WTC11 (cell line): ENCODE measurements at regions not wholly inside any gene's neighbourhood (a gene's known extent, or its start where the extent isn't known, plus 50 kb on each side); places are given as distances from the start of the nearest gene placed in this dataset.

Experiments used
- ATAC-seq: fragments of 200-7000 bp; cut with Tn5 transposase; 2 replicates; pipeline ENCODE4 v1.10.0; 2021; ENCODE audit warnings: mild to moderate bottlenecking, moderate library complexity
- CTCF ChIA-PET: fragments of 300-600 bp; sonication (Branson Sonifier 250); formaldehyde crosslinking; loops from one replicate; lab custom pipeline; 2021; ENCODE audit warnings: antibody characterized with exemption; lab: Charles Lee
- POLR2A ChIA-PET: fragments of 350-600 bp; sonication (Branson Sonifier 250); formaldehyde crosslinking; loops from one replicate; lab custom pipeline; 2021; ENCODE audit warnings: antibody characterized with exemption; lab: Charles Lee
- DNase-seq: peaks from one replicate; pipeline ENCODE4 v3.0.0; 2021; ENCODE audit warnings: low spot score
- H3K27ac Mint-ChIP-seq: 2 replicates; pipeline ENCODE4 v1.8.0; 2021; ENCODE audit warnings: mixed read lengths
- H3K27me3 Mint-ChIP-seq: 2 replicates; pipeline ENCODE4 v1.8.0; 2021; ENCODE audit warnings: low read depth, mild to moderate bottlenecking, moderate library complexity, mixed read lengths
- H3K36me3 Mint-ChIP-seq: 2 replicates; pipeline ENCODE4 v1.8.0; 2021; ENCODE audit warnings: mixed read lengths
- H3K4me1 Mint-ChIP-seq: 2 replicates; pipeline ENCODE4 v1.8.0; 2022; ENCODE audit warnings: mixed read lengths
- H3K4me3 Mint-ChIP-seq: 2 replicates; pipeline ENCODE4 v1.8.0; 2021; ENCODE audit warnings: mild to moderate bottlenecking, moderate library complexity, mixed read lengths
- H3K9me3 Mint-ChIP-seq: 2 replicates; pipeline ENCODE4 v1.8.0; 2021; ENCODE audit warnings: mixed read lengths
- ELF4 ChIP-seq: sonication (generic); formaldehyde crosslinking; IDR thresholded peaks from 2 replicates; pipeline ENCODE4 v1.8.1; 2022; ENCODE audit warnings: low read depth, mild to moderate bottlenecking, moderate library complexity, missing genetic modification reagents
- FOXK1 ChIP-seq: sonication (generic); formaldehyde crosslinking; IDR thresholded peaks from 2 replicates; pipeline ENCODE4 v1.8.0; 2022; ENCODE audit warnings: mild to moderate bottlenecking, moderate library complexity, missing genetic modification reagents
- NFE2L1 ChIP-seq: sonication (generic); formaldehyde crosslinking; IDR thresholded peaks from 2 replicates; pipeline ENCODE4 v1.8.1; 2023; ENCODE audit warnings: missing genetic modification reagents
- NFYB ChIP-seq: sonication (generic); formaldehyde crosslinking; conservative IDR thresholded peaks from 2 replicates; pipeline ENCODE4 v1.8.0; 2022; ENCODE audit warnings: low read depth, missing genetic modification reagents
- OVOL2 ChIP-seq: fragments of 250-450 bp; sonication (Bioruptor Pico); IDR thresholded peaks from 2 replicates; pipeline ENCODE4 v1.9.0; 2021; ENCODE audit warnings: mild to moderate bottlenecking, borderline replicate concordance
- PRRX2 ChIP-seq: fragments of 250-450 bp; sonication (Bioruptor Pico); IDR thresholded peaks from 2 replicates; pipeline ENCODE4 v1.8.0; 2021; ENCODE audit warnings: mild to moderate bottlenecking
- RORB ChIP-seq: fragments of 250-450 bp; sonication (Bioruptor Pico); IDR thresholded peaks from 2 replicates; pipeline ENCODE4 v1.9.0; 2021; ENCODE audit warnings: mild to moderate bottlenecking
- ZNF138 ChIP-seq: sonication (generic); formaldehyde crosslinking; conservative IDR thresholded peaks from 2 replicates; pipeline ENCODE4 v1.8.1; 2022; ENCODE audit warnings: mild to moderate bottlenecking, moderate library complexity, missing genetic modification reagents
- ZNF219 ChIP-seq: sonication (generic); formaldehyde crosslinking; IDR thresholded peaks from 2 replicates; pipeline ENCODE4 v1.8.0; 2023; ENCODE audit warnings: missing genetic modification reagents, mild to moderate bottlenecking, borderline replicate concordance
- ZNF671 ChIP-seq: fragments of 250-450 bp; sonication (Bioruptor Pico); IDR thresholded peaks from 2 replicates; pipeline ENCODE4 v1.8.0; 2021; ENCODE audit warnings: mild to moderate bottlenecking
- TF ChIP-seq, protein P1 (sequence below): sonication (generic); formaldehyde crosslinking; IDR thresholded peaks from 2 replicates; pipeline ENCODE4 v1.8.1; 2022; ENCODE audit warnings: missing genetic modification reagents, borderline replicate concordance
- TF ChIP-seq, protein P2 (sequence below): sonication (generic); formaldehyde crosslinking; IDR thresholded peaks from 2 replicates; pipeline ENCODE4 v1.8.1; 2023; ENCODE audit warnings: mild to moderate bottlenecking, missing genetic modification reagents
- TF ChIP-seq, protein P3 (sequence below): sonication (generic); formaldehyde crosslinking; IDR thresholded peaks from 2 replicates; pipeline ENCODE4 v1.8.0; 2022; ENCODE audit warnings: mild to moderate bottlenecking, missing genetic modification reagents
- TF ChIP-seq, protein P4 (sequence below): sonication (generic); formaldehyde crosslinking; IDR thresholded peaks from 2 replicates; pipeline ENCODE4 v1.8.0; 2022; ENCODE audit warnings: missing genetic modification reagents
- TF ChIP-seq, protein P5 (sequence below): sonication (generic); formaldehyde crosslinking; IDR thresholded peaks from 2 replicates; pipeline ENCODE4 v1.8.1; 2023; ENCODE audit warnings: mild to moderate bottlenecking, missing genetic modification reagents, moderate library complexity
- TF ChIP-seq, protein P6 (sequence below): fragments of 250-450 bp; sonication (Bioruptor Pico); conservative IDR thresholded peaks from 2 replicates; pipeline ENCODE4 v1.9.0; 2021; ENCODE audit warnings: mild to moderate bottlenecking
- TF ChIP-seq, protein P7 (sequence below): sonication (generic); formaldehyde crosslinking; IDR thresholded peaks from 2 replicates; pipeline ENCODE4 v1.8.0; 2022; ENCODE audit warnings: mild to moderate bottlenecking, missing genetic modification reagents
- TF ChIP-seq, protein P8 (sequence below): sonication (generic); formaldehyde crosslinking; IDR thresholded peaks from 2 replicates; pipeline ENCODE4 v1.8.0; 2022; ENCODE audit warnings: mild to moderate bottlenecking, missing genetic modification reagents
- TF ChIP-seq, protein P9 (sequence below): sonication (generic); formaldehyde crosslinking; IDR thresholded peaks from 2 replicates; pipeline ENCODE4 v1.8.1; 2023; ENCODE audit warnings: mild to moderate bottlenecking, missing genetic modification reagents, moderate library complexity

DNA sequence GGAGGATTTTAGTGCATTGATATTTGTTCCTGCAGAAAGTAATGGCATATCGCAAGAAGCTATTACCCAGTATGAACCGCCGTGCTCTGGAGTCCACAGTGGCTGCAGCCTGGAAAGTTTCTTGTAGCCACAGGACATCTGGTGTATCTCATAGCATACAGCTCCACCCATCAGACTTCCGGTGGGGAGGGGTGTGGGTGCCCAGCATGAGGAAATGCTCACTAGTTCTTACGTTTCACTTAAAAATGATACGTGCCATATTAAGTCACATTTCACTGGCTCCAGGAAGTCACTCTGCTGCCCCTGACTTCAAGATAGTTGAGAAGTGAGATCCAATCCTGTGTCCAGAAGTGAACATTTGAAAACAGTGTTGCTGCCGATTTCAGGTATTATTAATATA lies 990.4 kb downstream of the GBE1 start (continued):
- TF ChIP-seq, protein P1, sequence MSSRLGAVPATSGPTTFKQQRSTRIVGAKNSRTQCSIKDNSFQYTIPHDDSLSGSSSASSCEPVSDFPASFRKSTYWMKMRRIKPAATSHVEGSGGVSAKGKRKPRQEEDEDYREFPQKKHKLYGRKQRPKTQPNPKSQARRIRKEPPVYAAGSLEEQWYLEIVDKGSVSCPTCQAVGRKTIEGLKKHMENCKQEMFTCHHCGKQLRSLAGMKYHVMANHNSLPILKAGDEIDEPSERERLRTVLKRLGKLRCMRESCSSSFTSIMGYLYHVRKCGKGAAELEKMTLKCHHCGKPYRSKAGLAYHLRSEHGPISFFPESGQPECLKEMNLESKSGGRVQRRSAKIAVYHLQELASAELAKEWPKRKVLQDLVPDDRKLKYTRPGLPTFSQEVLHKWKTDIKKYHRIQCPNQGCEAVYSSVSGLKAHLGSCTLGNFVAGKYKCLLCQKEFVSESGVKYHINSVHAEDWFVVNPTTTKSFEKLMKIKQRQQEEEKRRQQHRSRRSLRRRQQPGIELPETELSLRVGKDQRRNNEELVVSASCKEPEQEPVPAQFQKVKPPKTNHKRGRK (CRISPR knock-in tag) = no peak
- TF ChIP-seq ZNF219 = no peak
- no peak for TF ChIP-seq ZNF671 (CRISPR knock-in tag)
- TF ChIP-seq, protein P2, sequence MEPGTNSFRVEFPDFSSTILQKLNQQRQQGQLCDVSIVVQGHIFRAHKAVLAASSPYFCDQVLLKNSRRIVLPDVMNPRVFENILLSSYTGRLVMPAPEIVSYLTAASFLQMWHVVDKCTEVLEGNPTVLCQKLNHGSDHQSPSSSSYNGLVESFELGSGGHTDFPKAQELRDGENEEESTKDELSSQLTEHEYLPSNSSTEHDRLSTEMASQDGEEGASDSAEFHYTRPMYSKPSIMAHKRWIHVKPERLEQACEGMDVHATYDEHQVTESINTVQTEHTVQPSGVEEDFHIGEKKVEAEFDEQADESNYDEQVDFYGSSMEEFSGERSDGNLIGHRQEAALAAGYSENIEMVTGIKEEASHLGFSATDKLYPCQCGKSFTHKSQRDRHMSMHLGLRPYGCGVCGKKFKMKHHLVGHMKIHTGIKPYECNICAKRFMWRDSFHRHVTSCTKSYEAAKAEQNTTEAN (CRISPR knock-in tag) = no peak
- TF ChIP-seq, protein P3, sequence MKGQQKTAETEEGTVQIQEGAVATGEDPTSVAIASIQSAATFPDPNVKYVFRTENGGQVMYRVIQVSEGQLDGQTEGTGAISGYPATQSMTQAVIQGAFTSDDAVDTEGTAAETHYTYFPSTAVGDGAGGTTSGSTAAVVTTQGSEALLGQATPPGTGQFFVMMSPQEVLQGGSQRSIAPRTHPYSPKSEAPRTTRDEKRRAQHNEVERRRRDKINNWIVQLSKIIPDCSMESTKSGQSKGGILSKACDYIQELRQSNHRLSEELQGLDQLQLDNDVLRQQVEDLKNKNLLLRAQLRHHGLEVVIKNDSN = no peak
- TF ChIP-seq PRRX2 = no peak

DNA sequence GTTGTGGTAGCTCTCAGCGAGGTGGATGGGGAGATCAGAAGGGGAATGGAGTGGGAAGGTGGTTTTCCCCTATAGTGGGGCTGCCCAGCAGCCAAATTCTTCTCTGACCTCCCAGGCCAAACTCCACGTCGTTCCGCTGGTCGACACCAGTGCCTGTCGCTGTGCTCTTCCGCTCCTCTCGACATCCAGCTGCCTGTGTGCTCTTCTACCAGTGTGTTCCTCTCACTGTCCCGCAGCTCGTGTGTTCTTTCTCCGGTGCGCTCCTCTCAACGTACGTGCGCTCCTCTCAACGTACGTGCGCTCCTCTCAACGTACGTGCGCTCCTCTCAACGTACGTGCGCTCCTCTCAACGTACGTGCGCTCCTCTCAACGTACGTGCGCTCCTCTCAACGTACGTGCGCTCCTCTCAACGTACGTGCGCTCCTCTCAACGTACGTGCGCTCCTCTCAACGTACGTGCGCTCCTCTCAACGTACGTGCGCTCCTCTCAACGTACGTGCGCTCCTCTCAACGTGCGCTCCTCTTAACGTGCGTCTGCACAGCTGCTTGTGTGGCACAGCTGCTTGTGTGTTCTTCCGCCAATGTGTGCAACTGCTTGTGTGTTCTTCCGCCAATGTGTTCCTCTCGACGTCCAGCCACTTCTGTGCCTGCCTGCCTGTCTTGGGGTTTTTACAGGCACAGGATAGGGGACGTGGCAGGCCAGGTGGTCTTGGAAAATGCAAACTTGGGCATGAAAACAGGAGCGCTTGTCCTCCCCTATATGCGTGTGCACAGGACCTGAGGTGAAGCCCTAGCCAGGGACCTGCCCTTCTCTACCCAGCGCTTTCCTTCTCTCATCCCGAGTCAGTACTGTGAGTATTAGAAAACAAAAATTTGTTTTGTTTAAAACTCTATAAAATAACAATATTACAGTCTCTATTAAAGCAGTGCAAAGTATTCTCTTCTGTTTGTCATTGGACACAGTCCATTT lies 991.1 kb downstream of the GBE1 start:
- Mint-ChIP-seq H3K4me3 (peak overlapping the region; percentile 54), H3K27me3 (no peaks in the 10 kb centered on the region), H3K27ac (0 out of 2 replicates have a peak overlapping the region, but pooled peaks have one; percentile 32), H3K9me3 (no peaks in the 10 kb centered on the region; the same call in 1 of the 2 replicates), H3K4me1 (peaks cover 5% of the 10 kb centered on the region; the same call in 1 of the 2 replicates), H3K36me3 (no peaks in the 10 kb centered on the region)
- ATAC-seq (peak; percentile 53), DNase-seq (no peak)
- ChIA-PET CTCF (no interaction called here), POLR2A (no interaction called here)
- TF ChIP-seq, protein P4, sequence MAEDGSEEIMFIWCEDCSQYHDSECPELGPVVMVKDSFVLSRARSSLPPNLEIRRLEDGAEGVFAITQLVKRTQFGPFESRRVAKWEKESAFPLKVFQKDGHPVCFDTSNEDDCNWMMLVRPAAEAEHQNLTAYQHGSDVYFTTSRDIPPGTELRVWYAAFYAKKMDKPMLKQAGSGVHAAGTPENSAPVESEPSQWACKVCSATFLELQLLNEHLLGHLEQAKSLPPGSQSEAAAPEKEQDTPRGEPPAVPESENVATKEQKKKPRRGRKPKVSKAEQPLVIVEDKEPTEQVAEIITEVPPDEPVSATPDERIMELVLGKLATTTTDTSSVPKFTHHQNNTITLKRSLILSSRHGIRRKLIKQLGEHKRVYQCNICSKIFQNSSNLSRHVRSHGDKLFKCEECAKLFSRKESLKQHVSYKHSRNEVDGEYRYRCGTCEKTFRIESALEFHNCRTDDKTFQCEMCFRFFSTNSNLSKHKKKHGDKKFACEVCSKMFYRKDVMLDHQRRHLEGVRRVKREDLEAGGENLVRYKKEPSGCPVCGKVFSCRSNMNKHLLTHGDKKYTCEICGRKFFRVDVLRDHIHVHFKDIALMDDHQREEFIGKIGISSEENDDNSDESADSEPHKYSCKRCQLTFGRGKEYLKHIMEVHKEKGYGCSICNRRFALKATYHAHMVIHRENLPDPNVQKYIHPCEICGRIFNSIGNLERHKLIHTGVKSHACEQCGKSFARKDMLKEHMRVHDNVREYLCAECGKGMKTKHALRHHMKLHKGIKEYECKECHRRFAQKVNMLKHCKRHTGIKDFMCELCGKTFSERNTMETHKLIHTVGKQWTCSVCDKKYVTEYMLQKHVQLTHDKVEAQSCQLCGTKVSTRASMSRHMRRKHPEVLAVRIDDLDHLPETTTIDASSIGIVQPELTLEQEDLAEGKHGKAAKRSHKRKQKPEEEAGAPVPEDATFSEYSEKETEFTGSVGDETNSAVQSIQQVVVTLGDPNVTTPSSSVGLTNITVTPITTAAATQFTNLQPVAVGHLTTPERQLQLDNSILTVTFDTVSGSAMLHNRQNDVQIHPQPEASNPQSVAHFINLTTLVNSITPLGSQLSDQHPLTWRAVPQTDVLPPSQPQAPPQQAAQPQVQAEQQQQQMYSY (CRISPR knock-in tag) = no peak
- TF ChIP-seq, protein P5, sequence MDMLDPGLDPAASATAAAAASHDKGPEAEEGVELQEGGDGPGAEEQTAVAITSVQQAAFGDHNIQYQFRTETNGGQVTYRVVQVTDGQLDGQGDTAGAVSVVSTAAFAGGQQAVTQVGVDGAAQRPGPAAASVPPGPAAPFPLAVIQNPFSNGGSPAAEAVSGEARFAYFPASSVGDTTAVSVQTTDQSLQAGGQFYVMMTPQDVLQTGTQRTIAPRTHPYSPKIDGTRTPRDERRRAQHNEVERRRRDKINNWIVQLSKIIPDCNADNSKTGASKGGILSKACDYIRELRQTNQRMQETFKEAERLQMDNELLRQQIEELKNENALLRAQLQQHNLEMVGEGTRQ = no peak
- no peak for TF ChIP-seq RORB (CRISPR knock-in tag)
- TF ChIP-seq, protein P3 = no peak
- TF ChIP-seq NFE2L1 (CRISPR knock-in tag) = no peak
- TF ChIP-seq OVOL2 (CRISPR knock-in tag) = no peak
- no peak for TF ChIP-seq FOXK1
- no peak for TF ChIP-seq ELF4 (CRISPR knock-in tag)
- no peak for TF ChIP-seq ZNF138 (CRISPR knock-in tag)
- TF ChIP-seq, protein P6, sequence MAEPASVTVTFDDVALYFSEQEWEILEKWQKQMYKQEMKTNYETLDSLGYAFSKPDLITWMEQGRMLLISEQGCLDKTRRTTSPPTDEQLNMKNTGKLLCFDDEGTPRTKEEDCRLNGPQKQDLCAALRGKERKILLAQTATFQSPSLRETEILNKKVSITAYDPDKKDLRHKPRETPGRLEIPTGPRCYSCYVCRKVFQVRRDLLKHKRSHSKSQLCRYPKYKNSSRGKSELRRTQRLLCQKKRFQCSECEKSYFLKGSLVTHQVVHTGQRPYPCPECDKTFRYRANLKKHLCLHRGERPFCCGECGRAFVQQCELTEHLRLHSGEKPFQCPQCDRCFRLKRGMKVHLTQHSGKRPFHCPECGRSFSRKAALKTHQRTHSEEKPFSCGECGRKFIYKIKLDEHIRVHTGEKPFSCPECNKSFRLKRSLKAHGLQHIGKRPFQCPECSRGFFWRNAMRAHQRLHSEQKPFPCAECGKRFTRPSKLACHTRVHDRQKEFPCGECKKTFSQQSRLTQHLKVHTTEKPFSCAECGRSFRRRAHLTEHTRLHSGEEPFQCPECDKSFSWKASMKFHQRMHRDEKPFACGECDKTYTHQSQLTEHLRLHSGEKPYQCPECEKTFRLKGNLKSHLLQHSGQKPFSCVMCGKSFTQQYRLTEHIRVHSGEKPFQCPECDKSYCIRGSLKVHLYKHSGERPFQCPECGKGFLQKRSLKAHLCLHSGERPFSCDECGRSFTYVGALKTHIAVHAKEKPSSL (CRISPR knock-in tag) = no peak
- TF ChIP-seq, protein P7, sequence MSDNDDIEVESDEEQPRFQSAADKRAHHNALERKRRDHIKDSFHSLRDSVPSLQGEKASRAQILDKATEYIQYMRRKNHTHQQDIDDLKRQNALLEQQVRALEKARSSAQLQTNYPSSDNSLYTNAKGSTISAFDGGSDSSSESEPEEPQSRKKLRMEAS = no peak
- TF ChIP-seq, protein P8, sequence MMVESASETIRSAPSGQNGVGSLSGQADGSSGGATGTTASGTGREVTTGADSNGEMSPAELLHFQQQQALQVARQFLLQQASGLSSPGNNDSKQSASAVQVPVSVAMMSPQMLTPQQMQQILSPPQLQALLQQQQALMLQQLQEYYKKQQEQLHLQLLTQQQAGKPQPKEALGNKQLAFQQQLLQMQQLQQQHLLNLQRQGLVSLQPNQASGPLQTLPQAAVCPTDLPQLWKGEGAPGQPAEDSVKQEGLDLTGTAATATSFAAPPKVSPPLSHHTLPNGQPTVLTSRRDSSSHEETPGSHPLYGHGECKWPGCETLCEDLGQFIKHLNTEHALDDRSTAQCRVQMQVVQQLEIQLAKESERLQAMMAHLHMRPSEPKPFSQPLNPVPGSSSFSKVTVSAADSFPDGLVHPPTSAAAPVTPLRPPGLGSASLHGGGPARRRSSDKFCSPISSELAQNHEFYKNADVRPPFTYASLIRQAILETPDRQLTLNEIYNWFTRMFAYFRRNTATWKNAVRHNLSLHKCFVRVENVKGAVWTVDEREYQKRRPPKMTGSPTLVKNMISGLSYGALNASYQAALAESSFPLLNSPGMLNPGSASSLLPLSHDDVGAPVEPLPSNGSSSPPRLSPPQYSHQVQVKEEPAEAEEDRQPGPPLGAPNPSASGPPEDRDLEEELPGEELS = no peak
- TF ChIP-seq NFYB (CRISPR knock-in tag) = no peak
- TF ChIP-seq, protein P9, sequence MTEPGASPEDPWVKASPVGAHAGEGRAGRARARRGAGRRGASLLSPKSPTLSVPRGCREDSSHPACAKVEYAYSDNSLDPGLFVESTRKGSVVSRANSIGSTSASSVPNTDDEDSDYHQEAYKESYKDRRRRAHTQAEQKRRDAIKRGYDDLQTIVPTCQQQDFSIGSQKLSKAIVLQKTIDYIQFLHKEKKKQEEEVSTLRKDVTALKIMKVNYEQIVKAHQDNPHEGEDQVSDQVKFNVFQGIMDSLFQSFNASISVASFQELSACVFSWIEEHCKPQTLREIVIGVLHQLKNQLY (CRISPR knock-in tag) = no peak
